BLaER1 treated with 17β-estradiol and CSF1 and Interleukin-3, amounts not matched to agents 10 nM and 100 nM (cell line): ENCODE measurements at regions not wholly inside any gene's neighbourhood (a gene's known extent, or its start where the extent isn't known, plus 50 kb on each side); places are given as distances from the start of the nearest gene placed in this dataset.

Experiments used
- H3K27ac ChIP-seq, 11 experiments: shearing (Covaris generic); formaldehyde crosslinking; 2 replicates each; pipeline ENCODE4 v1.8.1; 2022
- H3K27me3 ChIP-seq, 11 experiments: shearing (Covaris generic); formaldehyde crosslinking; 2 replicates each; pipeline ENCODE4 v1.8.1; 2022
- H3K36me3 ChIP-seq, 11 experiments: shearing (Covaris generic); formaldehyde crosslinking; 2 replicates each; pipeline ENCODE4 v1.8.1; 2022
- H3K4me1 ChIP-seq, 10 experiments: shearing (Covaris generic); formaldehyde crosslinking; 2 replicates each; pipeline ENCODE4 v1.8.1; 2022
- H3K4me2 ChIP-seq, 11 experiments: shearing (Covaris generic); formaldehyde crosslinking; 2 replicates each; pipeline ENCODE4 v1.8.1; 2022
- H3K4me3 ChIP-seq, 10 experiments: shearing (Covaris generic); formaldehyde crosslinking; 2 replicates each; pipeline ENCODE4 v1.8.1; 2022
- H3K9ac ChIP-seq, 11 experiments: shearing (Covaris generic); formaldehyde crosslinking; 2 replicates each; pipeline ENCODE4 v1.8.1; 2022
- H3K9me3 ChIP-seq, 11 experiments: shearing (Covaris generic); formaldehyde crosslinking; replicated peaks in 1 of 11; 2 replicates each; pipeline ENCODE4 v1.8.1; 2022
- H4K20me1 ChIP-seq, 11 experiments: shearing (Covaris generic); formaldehyde crosslinking; 2 replicates each; pipeline ENCODE4 v1.8.1; 2022
- Cebpa-rat ChIP-seq, 11 experiments: shearing (Covaris generic); IDR thresholded peaks; 2 replicates each; pipeline ENCODE4 v1.8.1; 2022

- Histone ChIP-seq H3K27me3 (peaks cover 0 to 49% (median 5%) of the 10 kb centered on the region in 11 experiments; a peak in 10 of 22 replicates), H3K27ac (peak overlapping the region in 9 of 11 experiments; percentile 36 to 76 (median 64); a peak in 17 of 22 replicates), H3K4me3 (peak overlapping the region in 4 of 10 experiments; percentile 3 to 45 (median 16); a peak in 6 of 20 replicates), H3K4me2 (peak overlapping the region; percentile 81 to 99 (median 91)), H3K9ac (peak overlapping the region in 8 of 11 experiments; percentile 33 to 75 (median 62); a peak in 17 of 22 replicates), H4K20me1 (peaks cover 0 to 15% (median 0%) of the 10 kb centered on the region in 11 experiments; a peak in 5 of 22 replicates), H3K36me3 (no peaks in the 10 kb centered on the region), H3K4me1 (peaks cover 44 to 98% (median 86%) of the 10 kb centered on the region in 10 experiments), H3K9me3 (no peaks in the 10 kb centered on the region)
- peak in 1 of 11 experiments; percentile 26; a peak in 1 of 22 replicates for TF ChIP-seq Cebpa-rat (IDR thresholded peaks at IDR 0.05)
These were observed 58.2 kb upstream of the RXRA start for GRCh38 chr9:134267881-134268724.

- H3K27me3 ChIP-seq = peaks cover 0 to 52% (median 5%) of the 10 kb centered on the region in 11 experiments; a peak in 10 of 22 replicates
- no peak overlapping the region; a peak in 1 of 20 replicates for H3K4me3 ChIP-seq
- H3K27ac ChIP-seq = peak overlapping the region in 6 of 11 experiments; percentile 1 to 76 (median 66); a peak in 10 of 22 replicates
- peak overlapping the region in 8 of 11 experiments; percentile 30 to 72 (median 60); a peak in 8 of 22 replicates for H3K9ac ChIP-seq
- H3K4me1 ChIP-seq = peaks cover 44 to 98% (median 86%) of the 10 kb centered on the region in 10 experiments
- no peaks in the 10 kb centered on the region for H3K9me3 ChIP-seq
- peaks cover 0 to 16% (median 0%) of the 10 kb centered on the region in 11 experiments; a peak in 5 of 22 replicates for H4K20me1 ChIP-seq
- peak overlapping the region; percentile 81 to 99 (median 91) for H3K4me2 ChIP-seq
- H3K36me3 ChIP-seq = no peaks in the 10 kb centered on the region
- no peak for TF ChIP-seq Cebpa-rat (IDR thresholded peaks at IDR 0.05)
These were observed 57.5 kb upstream of the RXRA start for GRCh38 chr9:134268747-134269146.

DNA sequence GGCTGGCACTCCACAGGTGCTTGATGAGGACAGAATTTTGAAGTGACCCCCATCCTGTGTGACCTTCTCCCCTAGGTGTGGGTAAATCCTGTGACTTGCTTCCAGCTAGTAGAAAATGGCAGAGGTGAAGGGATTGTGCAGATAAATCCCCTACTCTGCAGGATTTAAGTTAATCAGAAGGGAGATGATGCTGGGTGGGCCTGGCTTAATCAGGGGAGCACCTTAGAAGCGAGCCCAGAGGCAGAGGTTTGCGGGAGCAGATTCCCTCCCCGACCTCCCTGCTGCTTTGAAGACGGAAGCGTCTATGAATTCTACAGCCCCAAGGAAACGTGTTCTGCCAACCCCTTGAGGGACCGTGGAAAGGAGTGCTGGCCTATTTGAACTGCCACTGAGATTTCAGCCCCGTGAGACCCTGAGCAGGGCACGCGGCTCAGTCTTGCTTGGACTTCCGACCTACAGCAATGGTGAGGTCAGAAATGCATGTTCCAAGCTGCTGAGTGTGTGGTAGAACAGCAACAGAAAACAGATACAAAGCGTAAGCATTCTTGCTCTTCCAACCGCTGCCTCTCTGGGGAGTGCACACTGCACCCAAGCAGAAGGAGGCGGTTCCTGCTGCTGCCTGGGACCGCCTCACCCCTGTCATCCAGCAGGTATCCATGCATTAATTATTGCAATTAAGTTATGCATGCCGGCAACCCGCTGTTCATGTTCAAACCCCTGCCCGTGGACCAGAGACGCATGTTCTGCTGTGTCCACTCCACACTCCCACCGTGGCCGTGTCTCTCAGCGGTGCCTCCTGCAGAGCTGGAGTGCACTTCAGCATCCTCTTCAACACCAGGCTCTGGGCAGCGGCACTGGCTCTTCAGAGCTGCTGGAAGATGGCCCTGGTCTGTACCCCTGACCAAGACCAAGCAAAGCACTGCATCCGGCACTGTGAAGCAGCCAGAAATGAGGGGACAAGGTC lies 54.6 kb upstream of the RXRA start:
- peaks cover 0 to 18% (median 0%) of the 10 kb centered on the region in 11 experiments; a peak in 5 of 22 replicates for H4K20me1 ChIP-seq
- no peak overlapping the region for H3K27ac ChIP-seq
- peak overlapping the region; percentile 61 to 99 (median 88) for H3K4me2 ChIP-seq
- no peak overlapping the region for H3K4me3 ChIP-seq
- H3K27me3 ChIP-seq = peaks cover 0 to 68% (median 5%) of the 10 kb centered on the region in 11 experiments; a peak in 10 of 22 replicates
- TF ChIP-seq Cebpa-rat (IDR thresholded peaks at IDR 0.05) = no peak
- H3K9ac ChIP-seq = no peak overlapping the region
- H3K4me1 ChIP-seq = peaks cover 56 to 100% (median 99%) of the 10 kb centered on the region in 10 experiments
- no peaks in the 10 kb centered on the region for H3K9me3 ChIP-seq
- H3K36me3 ChIP-seq = no peaks in the 10 kb centered on the region

DNA sequence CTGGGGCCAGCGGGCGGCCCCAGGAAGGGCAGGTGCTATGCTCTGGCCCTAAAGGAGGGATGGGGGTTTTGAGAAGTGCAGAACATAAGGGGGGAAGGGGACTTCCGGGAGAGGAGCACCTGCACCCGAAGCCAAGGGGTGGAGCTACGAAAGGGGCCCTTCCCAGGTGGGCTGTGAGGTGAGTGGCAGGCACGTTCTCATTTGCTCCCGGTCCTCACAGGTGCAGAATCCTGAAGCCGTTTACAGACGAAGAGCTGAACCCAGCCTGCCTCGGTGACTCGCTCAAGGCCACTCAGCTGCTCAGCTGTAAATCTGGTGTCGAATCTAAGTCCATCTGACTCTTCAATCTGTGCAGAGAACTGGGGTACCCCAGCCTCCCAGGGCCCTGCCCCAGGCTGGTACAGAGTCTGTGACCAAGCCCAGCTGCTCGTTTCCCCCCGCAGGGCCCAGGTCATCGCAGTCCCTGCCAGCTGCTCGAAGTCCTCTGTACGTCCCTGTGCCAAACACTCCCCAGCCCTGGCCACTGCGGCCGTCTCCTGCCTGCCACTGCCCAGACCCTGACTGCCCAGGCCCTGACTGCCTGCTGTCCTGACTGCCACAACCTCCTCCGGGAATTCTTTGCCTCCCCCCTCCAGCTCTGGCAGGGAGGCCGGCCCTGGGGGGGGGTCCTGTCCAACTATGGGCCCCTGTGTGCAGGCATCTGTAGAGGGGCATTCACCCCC lies 53.8 kb upstream of the RXRA start:
- Histone ChIP-seq H3K4me2 (peak overlapping the region in 10 of 11 experiments; percentile 61 to 99 (median 90); a peak in 19 of 22 replicates), H3K9me3 (no peaks in the 10 kb centered on the region), H3K27me3 (peaks cover 0 to 63% (median 5%) of the 10 kb centered on the region in 11 experiments; a peak in 10 of 22 replicates), H3K4me1 (peaks cover 57 to 100% (median 99%) of the 10 kb centered on the region in 10 experiments), H3K36me3 (no peaks in the 10 kb centered on the region), H3K27ac (no peak overlapping the region), H3K4me3 (no peak overlapping the region), H3K9ac (no peak overlapping the region), H4K20me1 (peaks cover 0 to 18% (median 0%) of the 10 kb centered on the region in 11 experiments; a peak in 6 of 22 replicates)
- no peak for TF ChIP-seq Cebpa-rat (IDR thresholded peaks at IDR 0.05)

DNA sequence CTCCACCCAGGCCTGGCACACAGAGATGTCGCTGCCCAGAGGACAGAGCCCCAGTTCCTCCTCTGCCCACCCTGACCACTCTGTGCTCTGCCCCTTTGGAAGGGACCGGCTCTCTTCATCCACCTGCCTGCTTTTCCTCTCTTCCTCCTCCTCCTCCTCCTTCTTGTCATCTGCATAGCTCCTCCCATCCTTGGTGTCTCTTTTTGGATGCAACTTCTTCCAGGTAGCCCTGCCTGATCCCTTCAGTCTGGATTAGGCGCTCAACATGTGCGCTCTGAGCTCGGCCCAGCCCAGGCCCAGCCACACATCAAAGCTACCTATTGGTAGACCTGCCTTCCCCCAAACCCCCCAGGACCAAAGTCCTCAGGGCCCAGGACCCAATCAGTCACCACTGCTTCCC lies 52.6 kb upstream of the RXRA start:
- Histone ChIP-seq H4K20me1 (peaks cover 0 to 16% (median 0%) of the 10 kb centered on the region in 11 experiments; a peak in 6 of 22 replicates), H3K9me3 (peaks cover 0 to 7% (median 5%) of the 10 kb centered on the region in 11 experiments; a peak in 12 of 22 replicates), H3K9ac (no peak overlapping the region), H3K4me2 (peak overlapping the region in 9 of 11 experiments; percentile 67 to 99 (median 91); a peak in 15 of 22 replicates), H3K36me3 (no peaks in the 10 kb centered on the region), H3K4me3 (no peak overlapping the region), H3K27ac (no peak overlapping the region), H3K4me1 (peaks cover 51 to 96% (median 92%) of the 10 kb centered on the region in 10 experiments), H3K27me3 (peaks cover 0 to 55% (median 5%) of the 10 kb centered on the region in 11 experiments; a peak in 10 of 22 replicates)
- TF ChIP-seq Cebpa-rat (IDR thresholded peaks at IDR 0.05) = no peak

GRCh38 chr9:134275375-134275774 lies 50.9 kb upstream of the RXRA start:
- Histone ChIP-seq H4K20me1 (peaks cover 0 to 16% (median 0%) of the 10 kb centered on the region in 11 experiments; a peak in 6 of 22 replicates), H3K4me2 (peak overlapping the region; percentile 1 to 99 (median 83); a peak in 18 of 22 replicates), H3K4me1 (peaks cover 43 to 79% (median 74%) of the 10 kb centered on the region in 10 experiments), H3K27me3 (peaks cover 0 to 50% (median 5%) of the 10 kb centered on the region in 11 experiments; a peak in 10 of 22 replicates), H3K36me3 (no peaks in the 10 kb centered on the region), H3K9me3 (peaks cover 0 to 8% (median 6%) of the 10 kb centered on the region in 11 experiments; a peak in 12 of 22 replicates), H3K9ac (no peak overlapping the region), H3K27ac (no peak overlapping the region), H3K4me3 (no peak overlapping the region)
- no peak for TF ChIP-seq Cebpa-rat (IDR thresholded peaks at IDR 0.05)

DNA sequence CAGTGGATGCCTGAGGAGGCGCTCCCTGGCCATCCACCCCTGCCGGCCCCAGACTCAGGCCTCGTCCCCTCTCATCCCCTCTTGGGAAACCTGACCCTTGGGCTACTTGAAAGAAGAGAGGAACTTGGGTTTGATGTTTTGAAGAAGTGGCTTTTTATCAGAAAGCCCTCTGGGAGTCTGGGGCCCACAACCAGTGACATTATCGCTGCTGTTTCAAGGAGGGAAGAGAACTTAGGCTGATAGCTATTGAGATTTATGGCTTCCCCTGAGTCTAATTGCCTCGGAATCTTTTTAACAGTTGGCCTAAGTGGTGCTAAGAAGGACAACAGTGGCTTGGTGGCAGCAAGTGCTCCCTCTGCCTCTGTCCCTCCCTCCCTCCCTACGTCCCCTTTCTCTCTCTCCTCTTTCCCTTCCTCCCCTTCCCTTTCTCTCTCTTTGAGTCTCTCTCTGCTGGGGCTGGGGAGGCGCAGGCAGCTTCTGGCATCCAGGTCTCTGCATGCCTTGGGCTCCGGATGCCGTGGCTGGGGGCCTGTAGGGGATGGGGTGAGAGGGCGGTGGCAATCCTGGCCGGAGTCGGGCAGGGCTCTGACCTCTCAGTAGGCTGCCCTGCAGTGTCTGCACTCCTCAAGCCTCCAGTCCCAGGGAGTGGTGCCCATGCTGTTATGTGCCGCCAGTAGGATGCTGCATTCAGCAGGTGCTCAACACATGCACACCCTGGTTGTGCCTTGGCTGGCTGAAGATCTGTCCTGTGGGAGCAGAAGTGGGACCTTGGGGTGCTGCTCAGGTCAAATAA lies 49.6 kb upstream of the RXRA start:
- peaks cover 0 to 40% (median 5%) of the 10 kb centered on the region in 11 experiments; a peak in 10 of 22 replicates for H3K27me3 ChIP-seq
- H3K4me3 ChIP-seq = no peak overlapping the region
- H3K4me2 ChIP-seq = peak overlapping the region; percentile 61 to 83 (median 76)
- peak overlapping the region in 4 of 11 experiments; percentile 28 to 48 (median 44); a peak in 5 of 22 replicates for H3K27ac ChIP-seq
- H3K36me3 ChIP-seq = no peaks in the 10 kb centered on the region
- no peak for TF ChIP-seq Cebpa-rat (IDR thresholded peaks at IDR 0.05)
- H3K9ac ChIP-seq = peak overlapping the region in 7 of 11 experiments; percentile 4 to 39 (median 18); a peak in 4 of 22 replicates
- H3K4me1 ChIP-seq = peaks cover 33 to 66% (median 62%) of the 10 kb centered on the region in 10 experiments
- H3K9me3 ChIP-seq = peaks cover 0 to 8% (median 6%) of the 10 kb centered on the region in 11 experiments; a peak in 12 of 22 replicates
- peaks cover 0 to 16% (median 0%) of the 10 kb centered on the region in 11 experiments; a peak in 6 of 22 replicates for H4K20me1 ChIP-seq
